ENCODE measurements at regions not wholly inside any gene's neighbourhood (a gene's known extent, or its start where the extent isn't known, plus 50 kb on each side); places are given as distances from the start of the nearest gene placed in this dataset.

DNA sequence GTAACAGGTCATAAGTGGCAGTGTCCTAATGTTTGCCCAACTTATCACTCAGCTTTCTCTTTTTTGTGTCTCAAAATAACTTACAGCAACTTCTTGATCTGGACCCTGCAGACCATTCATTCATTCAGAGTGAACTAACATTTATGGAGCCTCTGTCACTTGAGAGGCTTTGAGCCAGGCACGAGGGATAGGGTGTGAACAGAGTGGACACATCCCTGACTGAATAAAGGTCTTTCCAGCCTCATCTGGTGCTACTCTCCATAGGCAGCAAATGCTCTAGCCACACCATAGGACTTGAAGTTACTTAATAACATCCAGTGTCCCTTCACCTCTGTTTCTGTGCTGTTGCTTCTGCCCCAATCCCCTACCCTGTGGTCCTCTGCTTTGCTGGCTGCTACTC is 212.1 kb upstream of the FBN2 start:
- no peaks in the 10 kb centered on the region for H3K4me1 ChIP-seq (ENCODE audit: control insufficient read depth, insufficient read depth, low read length)
- no peaks in the 10 kb centered on the region for H3K27me3 ChIP-seq (ENCODE audit: control insufficient read depth, insufficient read depth, low read length)
- no peak overlapping the region for H3K27ac ChIP-seq (ENCODE audit: low read length)
- DNase-seq (ENCODE audit: low read depth, low spot score) (no peak), ATAC-seq (no peak)
- ChIA-PET POLR2A (no interaction called here), CTCF (no interaction called here)
- intact Hi-C loops (cut with micrococcal nuclease; ENCODE audit: unreplicated experiment), result no loop called here
- BruUV-seq (replicated peaks), result no TSS peak
- in situ Hi-C loops (cut with HindIII; ENCODE audit: low pct_unique_long_range_greater_than_20kb, low sequenced_read_pairs), result no loop called here
- no peaks in the 10 kb centered on the region for H3K9me3 ChIP-seq (ENCODE audit: control insufficient read depth, insufficient read depth, low read depth, low read length)
- H3K36me3 ChIP-seq (ENCODE audit: control insufficient read depth, insufficient read depth, low read length), result no peaks in the 10 kb centered on the region
- TF ChIP-seq TCF7L2 (IDR thresholded peaks at IDR 0.05; ENCODE audit: low read depth, low read length), result no peak
- no peak for TF ChIP-seq SIN3A (IDR thresholded peaks at IDR 0.05; ENCODE audit: borderline replicate concordance, insufficient read depth, low read depth, low read length)
- TF ChIP-seq POLR2AphosphoS5 (IDR thresholded peaks at IDR 0.05; ENCODE audit: low read depth, low read length), result no peak
- no peak for TF ChIP-seq REST (IDR thresholded peaks at IDR 0.05; ENCODE audit: insufficient read depth in 1 of 2, low read depth in 2 of 2, low read length in 1 of 2)
- no peak for TF ChIP-seq CTCF (IDR thresholded peaks at IDR 0.05)
- no peak overlapping the region for H3K4me3 ChIP-seq (ENCODE audit: low read depth in 2 of 2, low read length in 2 of 2)

DNA sequence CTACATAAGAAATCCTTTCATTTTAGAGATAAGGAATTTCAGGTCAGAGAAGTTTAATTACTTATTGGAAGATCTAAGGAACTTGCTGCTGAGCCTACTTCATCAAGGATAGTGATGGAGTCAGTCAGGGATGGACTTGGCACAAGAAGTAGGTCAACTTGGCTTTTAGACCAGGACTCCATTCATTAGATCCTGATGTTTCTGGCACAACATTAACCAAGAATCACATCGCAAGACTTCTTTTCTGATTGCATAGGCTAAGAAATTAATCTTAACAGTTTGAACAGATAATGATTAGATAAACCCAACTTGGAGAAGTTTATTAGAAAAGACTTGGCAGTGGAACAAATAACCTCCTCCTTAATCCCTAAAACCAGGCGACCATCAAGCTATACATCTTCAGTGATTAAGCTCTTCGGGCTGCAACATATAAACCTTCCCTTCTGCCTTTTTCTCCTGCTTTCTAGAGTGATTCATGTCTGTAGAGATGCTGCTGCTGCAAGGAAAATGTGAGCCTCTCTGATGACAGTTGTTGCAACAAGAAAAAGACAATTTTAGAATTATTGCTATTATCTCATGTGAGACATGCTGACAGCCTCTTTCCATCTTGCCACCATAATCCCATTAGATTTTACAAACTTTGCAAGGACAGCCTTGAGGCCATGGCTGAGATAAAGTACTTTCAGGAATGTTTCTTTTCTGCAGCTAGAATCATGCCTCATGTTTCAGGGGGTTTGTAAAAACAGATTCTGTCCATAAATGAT is 207.9 kb upstream of the SLC27A6 start:
- Histone ChIP-seq H3K36me3 (ENCODE audit: control insufficient read depth, insufficient read depth, low read length) (no peaks in the 10 kb centered on the region), H3K27me3 (ENCODE audit: control insufficient read depth, insufficient read depth, low read length) (no peaks in the 10 kb centered on the region), H3K4me1 (ENCODE audit: control insufficient read depth, insufficient read depth, low read length) (no peaks in the 10 kb centered on the region), H3K4me3 (ENCODE audit: low read depth in 2 of 2, low read length in 2 of 2) (no peak overlapping the region), H3K27ac (ENCODE audit: low read length) (no peak overlapping the region), H3K9me3 (ENCODE audit: control insufficient read depth, insufficient read depth, low read depth, low read length) (no peaks in the 10 kb centered on the region)
- ATAC-seq (no peak), DNase-seq (ENCODE audit: low read depth, low spot score) (no peak)
- in situ Hi-C loops (cut with HindIII; ENCODE audit: low pct_unique_long_range_greater_than_20kb, low sequenced_read_pairs) (no loop called here), intact Hi-C loops (cut with micrococcal nuclease; ENCODE audit: unreplicated experiment) (no loop called here)
- no TSS peak for BruUV-seq (replicated peaks)
- POLR2A ChIA-PET, result no interaction called here
- CTCF ChIA-PET, result no interaction called here
- TF ChIP-seq REST (IDR thresholded peaks at IDR 0.05; ENCODE audit: insufficient read depth in 1 of 2, low read depth in 2 of 2, low read length in 1 of 2), result no peak
- TF ChIP-seq CTCF (IDR thresholded peaks at IDR 0.05), result no peak
- no peak for TF ChIP-seq SIN3A (IDR thresholded peaks at IDR 0.05; ENCODE audit: borderline replicate concordance, insufficient read depth, low read depth, low read length)
- TF ChIP-seq TCF7L2 (IDR thresholded peaks at IDR 0.05; ENCODE audit: low read depth, low read length), result no peak
- TF ChIP-seq POLR2AphosphoS5 (IDR thresholded peaks at IDR 0.05; ENCODE audit: low read depth, low read length), result no peak
